Superior temporal gyrus (tissue), 1 donor: ENCODE measurements at regions not wholly inside any gene's neighbourhood (a gene's known extent, or its start where the extent isn't known, plus 50 kb on each side); places are given as distances from the start of the nearest gene placed in this dataset.
"Not testable (repeated sequence)": the region's sequence is repeated elsewhere in the genome, so short reads cannot be mapped to it uniquely, and the experiment has no call there.

Experiments used
- DNase-seq: peaks from one replicate; pipeline ENCODE4 v3.0.0-alpha.2; 2016; ENCODE audit errors: extremely low spot score

- no peak for DNase-seq
Observed at GRCh38 chr1:78715181-78715661, 65.6 kb downstream of the IFI44 start.

DNA sequence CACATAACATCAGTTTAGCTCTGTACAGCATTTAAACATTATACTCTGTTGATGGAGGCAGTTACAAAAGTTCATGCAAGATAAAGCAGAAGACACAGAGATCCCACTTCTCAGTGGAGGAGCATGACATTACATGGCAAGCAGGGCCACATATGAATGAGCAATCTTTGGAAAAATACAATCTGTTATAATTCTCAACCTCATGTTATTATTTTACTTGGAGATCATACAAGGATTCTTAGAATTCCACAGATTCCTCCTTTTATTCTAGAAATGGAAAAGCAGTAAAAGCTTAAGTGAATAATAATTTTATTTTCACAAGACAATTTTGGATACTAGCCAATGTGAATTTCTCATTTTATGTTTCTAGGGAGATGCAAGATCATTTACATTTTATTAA, 66.6 kb downstream of the IFI44 start:
- no peak for DNase-seq

- DNase-seq: no peak
Observed at GRCh38 chr1:78718566-78718965, 68.9 kb downstream of the IFI44 start.

DNA sequence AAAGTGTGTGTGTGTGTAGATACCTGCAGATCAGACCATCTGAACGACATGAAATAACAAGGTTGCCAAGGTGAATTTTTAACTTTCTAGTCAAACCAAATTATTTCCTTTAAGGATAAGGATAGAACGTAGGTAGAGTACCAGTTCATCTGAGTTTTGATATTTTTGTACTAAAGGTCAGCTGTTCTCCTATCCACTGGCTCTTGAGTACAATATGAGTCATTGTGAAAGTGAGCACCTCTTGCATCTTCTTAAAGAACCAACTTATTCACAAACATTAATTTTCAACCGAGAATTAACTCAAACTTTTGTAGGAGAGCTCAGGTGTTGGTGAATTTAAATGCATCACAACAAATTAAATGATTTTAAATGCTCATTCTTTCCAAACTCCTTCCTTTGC, 71.5 kb downstream of the IFI44 start:
- DNase-seq: no peak

- DNase-seq: no peak
Observed at GRCh38 chr1:78722105-78722504, 72.5 kb downstream of the IFI44 start.

DNA sequence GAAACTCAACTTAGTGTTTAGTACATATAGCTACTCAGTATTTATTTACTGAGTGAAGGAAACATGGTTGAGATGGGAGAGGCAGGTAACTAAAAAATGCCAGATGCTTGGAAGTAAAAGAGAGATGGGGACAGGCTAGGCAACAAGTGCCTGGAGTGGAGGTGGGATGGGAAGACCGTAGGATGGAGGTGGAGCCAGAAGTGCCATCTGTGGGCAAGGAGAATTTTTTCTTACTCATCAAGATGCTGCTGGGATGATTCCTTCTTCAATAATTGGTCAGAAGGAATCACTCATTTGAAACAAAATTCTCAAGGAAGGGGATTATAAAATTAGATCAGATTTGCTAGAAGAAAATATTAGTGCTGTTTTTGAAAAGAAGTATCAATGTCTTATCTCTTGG, 72.9 kb downstream of the IFI44 start:
- no peak for DNase-seq

GRCh38 chr1:78722947-78723346, 73.3 kb downstream of the IFI44 start:
- DNase-seq: no peak

GRCh38 chr1:78726686-78727085, 77.1 kb downstream of the IFI44 start:
- DNase-seq: no peak

- no peak for DNase-seq
Observed at GRCh38 chr1:78728359-78728758, 78.7 kb downstream of the IFI44 start.

GRCh38 chr1:78730054-78730453, 80.4 kb downstream of the IFI44 start:
- no peak for DNase-seq

DNA sequence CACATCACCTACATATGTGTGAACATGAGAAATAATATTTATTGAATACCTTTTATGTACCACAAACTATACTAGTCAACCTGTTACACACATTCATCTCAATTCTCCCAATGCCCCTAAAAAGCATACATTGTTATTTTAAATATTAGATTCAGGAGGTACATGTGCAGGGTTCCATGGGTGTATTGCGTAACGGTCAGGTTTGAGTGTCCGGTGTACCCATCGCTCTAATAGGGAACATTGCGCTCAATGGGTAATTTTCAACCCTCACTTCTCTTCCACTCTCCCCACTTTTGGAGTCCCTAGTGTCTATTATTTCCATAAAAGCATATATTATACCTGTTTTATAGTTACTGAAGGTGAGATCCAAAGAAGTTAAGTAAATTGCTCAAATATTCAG, 82.0 kb downstream of the IFI44 start:
- no peak for DNase-seq

DNA sequence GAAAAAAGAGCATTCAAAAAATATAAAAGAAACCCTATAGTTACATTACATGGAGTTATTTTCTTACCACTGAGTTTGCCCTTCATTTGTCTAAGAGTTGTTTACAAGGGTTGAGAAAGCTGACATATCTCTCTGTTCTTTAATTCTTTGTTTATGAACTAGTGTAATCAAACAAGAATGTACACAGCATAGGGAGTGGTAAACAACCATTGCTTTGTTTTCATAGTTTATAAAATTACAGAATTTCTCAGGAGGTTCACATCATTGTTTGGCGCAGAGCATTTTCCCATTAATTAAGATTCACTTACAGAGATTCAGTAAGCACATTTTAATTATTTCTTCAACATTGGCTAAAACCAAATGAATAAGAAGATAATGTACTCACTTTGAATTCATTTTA, 87.6 kb downstream of the IFI44 start:
- DNase-seq: no peak

DNA sequence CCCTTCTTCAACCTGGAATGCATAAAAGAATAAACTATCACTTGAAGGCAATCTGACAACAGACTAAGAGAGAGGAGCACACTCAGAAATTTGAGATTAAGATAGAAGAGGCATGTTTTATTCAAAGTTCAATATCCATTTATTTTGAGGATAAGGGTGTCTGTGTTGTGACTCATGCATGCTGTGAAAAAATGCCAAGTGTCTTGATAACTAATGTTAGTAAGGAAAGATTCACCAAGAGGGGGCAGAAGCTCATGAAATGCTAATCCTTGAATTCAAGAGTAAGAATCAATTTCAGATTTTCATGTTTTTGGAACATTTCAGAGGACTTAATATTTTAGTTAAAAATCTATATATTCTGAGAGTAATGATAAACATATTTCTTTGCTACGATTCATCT, 94.0 kb downstream of the IFI44 start:
- DNase-seq: no peak

DNA sequence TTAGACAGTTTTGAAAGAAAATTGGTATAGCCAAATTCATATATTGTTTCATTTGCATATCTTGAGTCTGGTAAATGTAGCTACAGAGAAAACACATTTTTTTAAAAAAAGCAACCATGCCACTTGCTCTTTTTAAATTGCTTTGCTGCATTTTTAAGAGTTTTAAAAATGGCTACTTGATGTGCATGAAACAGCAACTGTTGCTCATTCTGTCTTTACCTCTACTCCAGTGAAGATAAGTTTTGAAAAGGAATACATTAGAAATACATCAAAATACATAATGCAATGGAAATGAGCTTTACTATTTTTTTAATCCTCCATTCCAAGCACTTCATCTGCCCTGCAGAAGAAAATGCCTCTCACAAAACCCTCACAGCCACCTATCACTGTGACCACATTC, 95.5 kb downstream of the IFI44 start:
- DNase-seq: no peak

- not testable (repeated sequence) for DNase-seq
Observed at GRCh38 chr1:78753679-78754078, 104.0 kb downstream of the IFI44 start.

GRCh38 chr1:78755986-78756385, 106.4 kb downstream of the IFI44 start:
- DNase-seq: no peak

- DNase-seq: peak; percentile 22
Observed at GRCh38 chr1:78758506-78758905, 108.9 kb downstream of the IFI44 start.

DNA sequence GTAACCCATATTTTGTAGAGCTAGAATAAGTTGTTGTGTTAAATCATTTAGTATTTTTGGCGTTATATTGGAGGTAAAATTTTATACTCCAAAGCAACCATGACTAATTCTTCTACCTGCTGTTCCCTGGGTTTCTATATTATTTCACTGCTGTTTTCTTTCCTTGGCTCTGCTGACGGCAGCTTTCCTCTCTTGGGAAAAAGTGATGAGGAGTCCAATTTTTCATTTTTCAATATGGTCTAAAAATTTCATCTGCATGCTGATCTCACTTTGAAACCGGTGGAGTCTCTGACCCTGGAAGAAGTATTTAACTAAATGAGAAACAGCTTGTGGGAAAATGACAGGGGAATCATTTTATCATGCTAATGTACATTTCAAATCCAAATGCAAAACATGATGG, 110.2 kb downstream of the IFI44 start:
- no peak for DNase-seq

GRCh38 chr1:78760858-78761257, 111.2 kb downstream of the IFI44 start:
- DNase-seq: no peak

DNA sequence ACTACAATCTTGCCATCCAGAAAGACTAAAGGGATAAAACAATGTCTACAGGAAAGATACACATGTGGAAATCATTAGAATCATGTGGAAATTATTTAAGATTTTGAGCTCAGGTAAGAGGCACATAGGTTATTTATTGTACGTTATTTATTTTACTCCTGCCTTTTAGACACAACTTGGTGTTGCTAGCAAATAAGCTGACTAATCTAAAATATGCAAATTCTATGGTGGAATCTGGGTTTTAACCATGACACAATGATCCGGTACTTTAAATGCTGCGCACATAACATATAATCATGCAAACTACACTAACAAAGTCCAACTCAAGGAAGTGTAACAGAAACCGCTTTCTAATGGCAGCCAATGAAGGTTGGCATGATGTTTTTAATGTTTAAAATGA, 112.5 kb downstream of the IFI44 start:
- no peak for DNase-seq

- no peak for DNase-seq
Observed at GRCh38 chr1:78765489-78765888, 115.9 kb downstream of the IFI44 start.

- DNase-seq: no peak
Observed at GRCh38 chr1:78779831-78780230, 130.2 kb downstream of the IFI44 start.

DNA sequence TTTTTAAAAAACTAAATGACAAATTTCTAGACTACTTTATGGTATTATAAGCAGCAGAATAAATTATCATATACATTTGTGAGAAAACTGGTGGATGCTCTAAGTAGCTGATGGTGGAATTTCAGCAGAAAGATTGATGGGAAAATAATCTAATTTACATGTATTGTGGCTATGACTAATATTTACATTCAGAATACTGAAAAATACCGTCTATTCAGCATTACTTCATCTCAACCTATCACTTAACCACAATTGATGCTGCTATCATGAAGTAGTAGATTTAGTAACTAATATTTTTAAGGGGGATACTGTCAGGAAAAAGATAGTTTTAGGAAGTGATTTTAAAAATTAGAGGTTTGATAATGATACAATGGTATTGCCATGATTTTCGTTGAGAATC, 137.9 kb downstream of the IFI44 start:
- no peak for DNase-seq

- no peak for DNase-seq
Observed at GRCh38 chr1:78790174-78790573, 140.5 kb downstream of the IFI44 start.

DNA sequence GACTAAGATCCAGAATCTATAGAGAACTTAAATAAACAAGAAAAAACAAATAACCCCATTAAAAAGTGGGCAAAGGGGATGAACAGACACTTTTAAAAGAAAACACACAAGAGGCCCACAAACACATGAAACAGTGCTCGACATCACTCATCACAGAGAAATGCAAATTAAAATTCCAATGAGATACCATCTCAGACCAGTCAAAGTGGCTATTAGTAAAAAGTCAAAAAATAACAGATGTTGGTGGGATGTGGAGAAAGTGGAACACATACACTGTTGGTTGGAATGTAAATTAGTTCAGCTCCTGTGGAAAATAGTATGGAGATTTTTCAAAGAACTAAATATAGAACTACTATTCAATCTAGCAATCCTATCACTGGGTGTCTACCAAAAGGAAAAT, 143.1 kb downstream of the IFI44 start:
- no peak for DNase-seq
